ENCODE measurements at regions not wholly inside any gene's neighbourhood (a gene's known extent, or its start where the extent isn't known, plus 50 kb on each side); places are given as distances from the start of the nearest gene placed in this dataset.
A peak's percentile ranks its signal among the peaks of the same experiment; 100 is the strongest.

DNA sequence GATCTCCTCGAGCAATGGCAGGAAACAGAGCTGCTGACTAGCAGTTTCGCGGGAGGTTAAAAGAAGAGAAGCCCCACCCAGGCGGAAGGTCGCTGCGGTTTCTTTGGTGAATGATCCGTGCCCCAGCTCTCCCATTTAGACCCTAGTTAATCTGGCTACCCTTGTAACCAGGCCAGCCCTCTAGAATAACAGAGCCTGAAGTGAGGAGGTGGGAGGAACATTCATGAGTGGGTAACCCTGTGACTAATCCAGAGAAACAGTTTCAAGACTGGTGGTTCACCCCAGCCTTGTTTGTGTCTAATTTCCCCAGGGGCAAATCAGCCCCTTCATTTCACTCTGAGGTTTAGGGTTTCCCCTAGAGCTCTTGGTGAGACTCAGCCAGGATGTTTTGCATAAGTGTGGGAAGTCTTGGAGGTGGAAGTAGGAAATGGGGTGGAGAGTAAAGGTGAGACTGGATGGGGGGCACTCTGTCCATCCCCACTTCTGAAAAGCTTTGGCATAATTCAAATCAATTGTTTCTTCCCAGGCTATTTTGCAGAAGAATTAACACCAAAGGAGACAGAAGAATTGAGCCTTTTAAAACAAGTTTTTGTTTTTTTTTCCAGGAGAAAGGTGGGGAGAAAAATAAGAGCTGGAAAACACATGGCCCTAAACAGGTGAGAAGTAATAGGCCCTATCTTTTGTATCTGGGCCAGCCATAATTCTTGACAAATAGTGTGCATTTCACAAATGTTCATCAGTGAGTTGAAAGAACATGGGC, 303.1 kb downstream of the RPLP1 start:
- Histone ChIP-seq H3K36me3 (no peaks in the 10 kb centered on the region), H3K9me3 (no peaks in the 10 kb centered on the region), H3K27me3 (replicated peaks; ENCODE audit: insufficient read depth) (no peaks in the 10 kb centered on the region), H3K4me1 (replicated peaks) (no peaks in the 10 kb centered on the region), H3K27ac (no peak overlapping the region), H3K4me3 (no peak overlapping the region)
- TF ChIP-seq POLR2A (IDR thresholded peaks at IDR 0.05) = no peak
- intact Hi-C loops (cut with DNase I) = no loop called here
- DNase-seq (ENCODE audit: low spot score) = no peak
- 64% methylated on average over 7 of the region's 7 CpGs for WGBS

DNA sequence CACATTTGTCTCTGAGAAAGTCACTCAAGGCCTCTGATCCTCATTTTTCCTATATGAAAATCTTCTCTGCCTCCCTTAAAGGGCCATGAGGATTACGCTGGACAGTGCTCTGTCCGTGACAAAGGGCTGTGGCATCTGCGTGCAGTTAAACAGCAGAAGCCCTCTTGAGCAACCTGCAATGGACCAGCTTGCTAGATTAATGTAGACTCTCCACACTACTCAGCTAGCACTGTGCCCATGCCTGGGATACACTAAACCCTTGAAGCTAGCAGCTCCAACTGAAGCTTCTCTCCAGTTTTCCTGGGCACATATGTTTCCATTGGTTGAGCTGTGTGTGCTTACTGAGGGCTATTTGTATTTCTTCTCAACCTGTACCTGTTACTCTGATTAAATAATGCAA, 303.8 kb downstream of the RPLP1 start:
- intact Hi-C loops (cut with DNase I) = no loop called here
- no peak for DNase-seq (ENCODE audit: low spot score)
- no peaks in the 10 kb centered on the region for H3K27me3 ChIP-seq (replicated peaks; ENCODE audit: insufficient read depth)
- no peaks in the 10 kb centered on the region for H3K9me3 ChIP-seq
- H3K27ac ChIP-seq = no peak overlapping the region
- no peaks in the 10 kb centered on the region for H3K36me3 ChIP-seq
- H3K4me1 ChIP-seq (replicated peaks) = no peaks in the 10 kb centered on the region
- H3K4me3 ChIP-seq = no peak overlapping the region
- WGBS = 96% methylated on average over 3 of the region's 3 CpGs
- TF ChIP-seq POLR2AphosphoS5 (IDR thresholded peaks at IDR 0.05) (no peak), POLR2A (IDR thresholded peaks at IDR 0.05) (no peak)
- TF ChIP-seq, protein P1, sequence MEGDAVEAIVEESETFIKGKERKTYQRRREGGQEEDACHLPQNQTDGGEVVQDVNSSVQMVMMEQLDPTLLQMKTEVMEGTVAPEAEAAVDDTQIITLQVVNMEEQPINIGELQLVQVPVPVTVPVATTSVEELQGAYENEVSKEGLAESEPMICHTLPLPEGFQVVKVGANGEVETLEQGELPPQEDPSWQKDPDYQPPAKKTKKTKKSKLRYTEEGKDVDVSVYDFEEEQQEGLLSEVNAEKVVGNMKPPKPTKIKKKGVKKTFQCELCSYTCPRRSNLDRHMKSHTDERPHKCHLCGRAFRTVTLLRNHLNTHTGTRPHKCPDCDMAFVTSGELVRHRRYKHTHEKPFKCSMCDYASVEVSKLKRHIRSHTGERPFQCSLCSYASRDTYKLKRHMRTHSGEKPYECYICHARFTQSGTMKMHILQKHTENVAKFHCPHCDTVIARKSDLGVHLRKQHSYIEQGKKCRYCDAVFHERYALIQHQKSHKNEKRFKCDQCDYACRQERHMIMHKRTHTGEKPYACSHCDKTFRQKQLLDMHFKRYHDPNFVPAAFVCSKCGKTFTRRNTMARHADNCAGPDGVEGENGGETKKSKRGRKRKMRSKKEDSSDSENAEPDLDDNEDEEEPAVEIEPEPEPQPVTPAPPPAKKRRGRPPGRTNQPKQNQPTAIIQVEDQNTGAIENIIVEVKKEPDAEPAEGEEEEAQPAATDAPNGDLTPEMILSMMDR (IDR thresholded peaks at IDR 0.05) = no peak

DNA sequence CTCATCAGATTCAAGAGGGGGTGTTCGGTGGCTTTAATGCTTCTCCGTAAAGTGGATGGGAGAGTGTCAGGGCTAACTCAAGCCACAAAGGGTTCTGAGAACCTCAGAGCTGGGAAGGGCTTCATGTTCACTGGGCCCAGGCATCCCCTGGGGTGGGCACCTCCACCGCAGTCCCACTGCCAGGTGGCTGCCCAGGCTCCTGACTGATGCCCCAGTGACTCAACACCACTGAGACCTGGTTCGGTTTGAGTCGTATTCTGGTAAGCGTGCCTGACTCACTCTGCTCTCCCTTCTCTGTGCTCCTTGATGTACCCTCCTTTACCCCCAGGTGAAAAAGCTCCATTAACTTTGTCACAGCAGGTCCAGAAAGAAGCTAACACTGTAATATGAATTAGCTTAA, 304.6 kb downstream of the RPLP1 start:
- TF ChIP-seq, protein P1 (IDR thresholded peaks at IDR 0.05) = no peak
- TF ChIP-seq POLR2A (IDR thresholded peaks at IDR 0.05) = no peak
- no peak for TF ChIP-seq POLR2AphosphoS5 (IDR thresholded peaks at IDR 0.05)
- 93% methylated on average over 6 of the region's 6 CpGs for WGBS
- intact Hi-C loops (cut with DNase I) = no loop called here
- Histone ChIP-seq H3K27me3 (replicated peaks; ENCODE audit: insufficient read depth) (no peaks in the 10 kb centered on the region), H3K27ac (no peak overlapping the region), H3K9me3 (no peaks in the 10 kb centered on the region), H3K4me3 (no peak overlapping the region), H3K4me1 (replicated peaks) (no peaks in the 10 kb centered on the region), H3K36me3 (no peaks in the 10 kb centered on the region)
- no peak for DNase-seq (ENCODE audit: low spot score)

DNA sequence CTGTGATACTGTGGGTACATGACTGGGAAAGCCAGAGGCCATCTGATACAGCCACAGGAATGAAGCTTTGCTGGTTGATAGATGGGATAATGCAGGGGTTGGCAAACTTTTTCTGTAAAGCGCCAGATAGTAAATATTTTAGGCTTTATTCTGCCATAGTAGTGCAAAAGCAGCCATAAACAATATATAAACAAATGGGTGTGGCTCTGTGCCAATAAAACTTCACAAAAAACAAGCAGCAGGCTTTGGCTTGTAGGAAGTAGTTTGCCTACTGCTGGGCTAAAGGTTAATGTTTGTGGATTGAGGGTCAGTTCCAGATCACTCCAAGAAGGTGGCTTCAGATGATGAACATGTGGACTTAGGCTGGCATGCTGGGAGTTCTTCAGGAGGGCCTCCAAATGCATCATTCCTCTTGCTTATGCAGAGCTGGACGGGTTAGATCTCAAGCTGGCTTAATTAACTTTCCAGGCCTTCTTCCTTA, 305.7 kb downstream of the RPLP1 start:
- H3K4me3 ChIP-seq = no peak overlapping the region
- intact Hi-C loops (cut with DNase I) = no loop called here
- H3K27me3 ChIP-seq (replicated peaks; ENCODE audit: insufficient read depth) = no peaks in the 10 kb centered on the region
- WGBS = 83% methylated on average over 2 of the region's 2 CpGs
- TF ChIP-seq POLR2AphosphoS5 (IDR thresholded peaks at IDR 0.05) = peak; percentile 15
- no peak for TF ChIP-seq POLR2A (IDR thresholded peaks at IDR 0.05)
- TF ChIP-seq, protein P1 (IDR thresholded peaks at IDR 0.05) = no peak
- H3K27ac ChIP-seq = no peak overlapping the region
- no peaks in the 10 kb centered on the region for H3K9me3 ChIP-seq
- no peaks in the 10 kb centered on the region for H3K36me3 ChIP-seq
- peak; percentile 12 for DNase-seq (ENCODE audit: low spot score)
- no peaks in the 10 kb centered on the region for H3K4me1 ChIP-seq (replicated peaks)

DNA sequence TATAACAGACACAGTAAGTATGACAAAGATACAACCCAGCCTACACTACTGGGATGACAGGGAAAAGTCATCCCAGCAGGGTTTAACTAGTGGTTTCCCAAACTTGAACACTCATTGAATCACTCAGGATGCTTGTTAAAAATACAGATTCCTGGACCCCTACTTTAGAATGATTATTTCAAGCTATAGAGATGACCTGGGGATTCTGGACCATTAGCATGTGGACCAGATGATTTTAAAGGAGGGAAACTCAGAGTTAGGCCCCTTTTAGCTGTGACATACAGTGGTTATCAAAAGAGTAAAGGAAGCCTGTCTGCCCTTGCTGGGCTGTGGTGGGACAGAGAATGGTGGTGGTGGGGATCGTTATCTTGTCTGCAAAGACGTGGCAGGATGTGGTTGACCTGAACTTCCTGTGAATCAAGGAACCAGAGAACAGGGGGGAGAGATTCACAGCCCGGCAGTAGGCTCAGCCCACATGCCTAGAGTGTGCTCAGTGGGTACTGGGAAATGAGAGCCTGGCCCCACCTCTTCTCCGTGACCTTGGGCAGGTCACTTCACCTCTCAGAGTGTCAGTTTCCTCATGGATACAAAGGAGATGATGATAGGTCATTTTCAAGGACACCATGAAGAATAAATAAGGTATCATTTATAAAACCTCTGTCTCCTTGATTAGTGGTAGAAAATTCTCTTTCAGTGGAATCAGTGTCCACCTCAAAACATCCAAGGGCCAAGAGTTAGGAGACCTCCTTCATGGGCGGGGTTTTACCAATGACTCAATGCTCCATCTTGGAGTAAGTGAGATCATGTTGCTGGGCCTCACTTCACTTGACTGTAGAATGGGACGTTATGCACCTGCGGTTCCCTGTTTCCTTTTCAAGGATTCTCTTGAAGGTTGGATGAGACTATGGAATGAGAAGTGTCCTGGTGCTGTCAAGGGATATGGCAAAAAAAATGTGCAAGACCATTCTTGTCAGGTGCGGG, 306.5 kb downstream of the RPLP1 start:
- WGBS = 89% methylated on average over 8 of the region's 8 CpGs
- Histone ChIP-seq H3K4me1 (replicated peaks) (no peaks in the 10 kb centered on the region), H3K9me3 (no peaks in the 10 kb centered on the region), H3K36me3 (no peaks in the 10 kb centered on the region), H3K27me3 (replicated peaks; ENCODE audit: insufficient read depth) (no peaks in the 10 kb centered on the region), H3K4me3 (no peak overlapping the region), H3K27ac (no peak overlapping the region)
- intact Hi-C loops (cut with DNase I) = no loop called here
- peak; percentile 13 for DNase-seq (ENCODE audit: low spot score)
- TF ChIP-seq, protein P1 (IDR thresholded peaks at IDR 0.05) = no peak
- no peak for TF ChIP-seq POLR2AphosphoS5 (IDR thresholded peaks at IDR 0.05)
- no peak for TF ChIP-seq POLR2A (IDR thresholded peaks at IDR 0.05)

All from prostate gland (tissue), 2 donors.